HG02588 (cell line): ENCODE measurements at regions not wholly inside any gene's neighbourhood (a gene's known extent, or its start where the extent isn't known, plus 50 kb on each side); places are given as distances from the start of the nearest gene placed in this dataset.
"Not testable (repeated sequence)": the region's sequence is repeated elsewhere in the genome, so short reads cannot be mapped to it uniquely, and the experiment has no call there.

Source experiments
- ATAC-seq: cut with Tn5 transposase; IDR thresholded peaks from one replicate; pipeline ENCODE4 v1.9.1; 2021; ENCODE audit warnings: mild to moderate bottlenecking, moderate library complexity; ENCODE audit not compliant: unreplicated experiment

- ATAC-seq: no peak
Observed at GRCh38 chr5:12208366-12209100, 304.3 kb upstream of the CTNND2 start.

- ATAC-seq: no peak
Observed at GRCh38 chr5:12204761-12205160, 300.5 kb upstream of the CTNND2 start.

- no peak for ATAC-seq
Observed at GRCh38 chr5:12193536-12193935, 289.3 kb upstream of the CTNND2 start.

GRCh38 chr5:12183003-12183402, 278.8 kb upstream of the CTNND2 start:
- no peak for ATAC-seq

GRCh38 chr5:12177851-12178250, 273.6 kb upstream of the CTNND2 start:
- no peak for ATAC-seq

- no peak for ATAC-seq
Observed at GRCh38 chr5:12177225-12177624, 273.0 kb upstream of the CTNND2 start.

- no peak for ATAC-seq
Observed at GRCh38 chr5:12175914-12176585, 271.8 kb upstream of the CTNND2 start.

- no peak for ATAC-seq
Observed at GRCh38 chr5:12174734-12175133, 270.5 kb upstream of the CTNND2 start.

- no peak for ATAC-seq
Observed at GRCh38 chr5:12169536-12169935, 265.3 kb upstream of the CTNND2 start.

- ATAC-seq: no peak
Observed at GRCh38 chr5:12162863-12163262, 258.6 kb upstream of the CTNND2 start.

GRCh38 chr5:12147513-12147912, 243.3 kb upstream of the CTNND2 start:
- ATAC-seq: no peak

GRCh38 chr5:12141496-12141895, 237.2 kb upstream of the CTNND2 start:
- ATAC-seq: no peak

GRCh38 chr5:12133520-12133919, 229.3 kb upstream of the CTNND2 start:
- ATAC-seq: no peak

- ATAC-seq: not testable (repeated sequence)
Observed at GRCh38 chr5:12131020-12131419, 226.8 kb upstream of the CTNND2 start.

- ATAC-seq: no peak
Observed at GRCh38 chr5:12125895-12126294, 221.6 kb upstream of the CTNND2 start.

- ATAC-seq: no peak
Observed at GRCh38 chr5:12119657-12120056, 215.4 kb upstream of the CTNND2 start.

GRCh38 chr5:12114075-12114474, 209.8 kb upstream of the CTNND2 start:
- no peak for ATAC-seq

GRCh38 chr5:12113062-12113461, 208.8 kb upstream of the CTNND2 start:
- no peak for ATAC-seq

- ATAC-seq: no peak
Observed at GRCh38 chr5:12111261-12111660, 207.0 kb upstream of the CTNND2 start.

- no peak for ATAC-seq
Observed at GRCh38 chr5:12110629-12111028, 206.4 kb upstream of the CTNND2 start.

GRCh38 chr5:12109075-12109688, 204.9 kb upstream of the CTNND2 start:
- ATAC-seq: no peak

- ATAC-seq: no peak
Observed at GRCh38 chr5:12102151-12102550, 197.9 kb upstream of the CTNND2 start.
